ENCODE measurements at regions not wholly inside any gene's neighbourhood (a gene's known extent, or its start where the extent isn't known, plus 50 kb on each side); places are given as distances from the start of the nearest gene placed in this dataset.

DNA sequence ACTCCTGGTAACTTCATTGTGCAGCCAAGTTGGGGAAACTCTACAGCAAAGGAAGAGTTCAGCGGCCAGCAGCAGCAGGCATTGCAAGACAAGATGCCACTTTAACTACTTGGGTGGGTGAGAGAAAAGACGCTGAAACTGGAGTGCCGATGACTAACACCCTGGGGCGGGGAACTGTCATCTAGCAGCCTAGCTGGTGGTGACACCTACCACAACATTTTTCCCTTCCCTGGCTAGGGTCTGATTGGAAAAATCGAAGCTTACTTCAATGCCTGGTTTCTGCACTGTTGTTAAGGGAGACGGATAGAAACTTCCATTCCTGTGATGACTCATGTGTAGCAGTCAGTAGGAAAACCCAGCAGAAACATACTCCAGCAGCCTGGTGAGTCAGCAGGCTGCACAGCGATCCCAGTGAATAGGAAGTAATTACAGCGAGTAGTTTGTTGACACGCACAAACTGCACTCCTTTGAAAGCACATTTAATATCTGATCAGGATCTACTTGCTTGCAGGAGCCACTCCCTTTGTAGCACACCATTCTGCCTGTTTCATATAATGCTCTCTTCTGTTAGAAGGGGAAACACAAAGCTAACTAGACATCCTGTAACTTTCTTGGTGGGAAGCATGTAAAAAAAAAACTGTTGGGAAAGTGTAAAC lies 62.1 kb upstream of the MAPRE2 start:
- no peak for DNase-seq

DNA sequence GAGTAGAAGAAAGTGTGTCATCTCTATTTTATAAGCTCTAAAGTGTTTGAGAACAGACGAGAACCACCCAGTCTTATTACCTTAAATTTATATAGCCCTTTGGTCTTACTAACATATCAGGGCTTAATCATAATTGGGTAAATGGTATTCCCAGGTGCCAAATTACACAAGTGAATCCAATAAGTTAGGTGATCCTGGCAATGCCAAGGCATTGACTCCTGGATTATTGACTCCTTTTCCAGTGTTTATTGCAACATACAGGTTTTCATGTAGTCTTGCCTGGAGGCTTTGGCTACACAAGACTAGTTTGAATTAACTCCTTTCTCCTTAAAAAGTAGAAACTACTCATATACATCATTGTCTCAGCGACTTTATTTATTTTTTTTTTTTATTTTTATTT lies 59.7 kb upstream of the MAPRE2 start:
- DNase-seq: no peak

DNA sequence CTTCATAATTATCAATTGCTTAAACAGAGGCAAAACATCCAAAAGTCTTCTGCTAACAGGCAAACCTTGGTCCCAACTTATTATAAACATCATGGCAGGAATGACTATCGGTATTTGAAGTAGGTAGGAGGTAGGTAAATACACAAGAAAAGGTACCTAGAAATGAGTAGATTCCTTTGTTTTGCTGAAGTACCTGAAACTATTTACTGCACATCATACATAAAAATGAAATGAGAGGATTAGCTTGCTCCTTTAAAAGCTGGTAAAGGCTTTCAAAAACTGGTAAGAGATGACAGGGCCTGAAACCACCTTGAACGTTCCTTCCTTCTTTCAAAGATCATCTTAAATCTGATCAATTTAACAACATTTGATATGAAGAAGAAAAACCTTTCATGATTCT lies 55.2 kb upstream of the MAPRE2 start:
- DNase-seq: no peak

DNA sequence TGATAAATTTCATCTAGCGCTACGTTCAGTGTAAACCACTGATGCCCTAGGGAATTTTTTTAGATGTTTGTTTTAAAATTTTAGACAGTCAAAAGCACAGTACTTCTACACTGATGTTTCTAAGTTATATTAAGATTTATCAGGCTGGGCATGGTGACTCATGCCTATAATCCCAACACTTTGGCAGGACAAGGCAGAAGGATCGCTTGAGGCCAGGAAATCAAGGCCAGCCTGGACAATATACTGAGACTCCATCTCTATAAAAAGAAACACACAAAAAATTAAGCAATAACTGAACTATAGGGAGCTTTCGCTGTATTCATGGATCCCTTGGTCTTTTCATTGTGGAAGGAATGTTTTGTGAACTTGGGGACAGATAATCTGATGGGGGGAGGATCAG lies 50.6 kb upstream of the MAPRE2 start:
- DNase-seq: no peak

DNA sequence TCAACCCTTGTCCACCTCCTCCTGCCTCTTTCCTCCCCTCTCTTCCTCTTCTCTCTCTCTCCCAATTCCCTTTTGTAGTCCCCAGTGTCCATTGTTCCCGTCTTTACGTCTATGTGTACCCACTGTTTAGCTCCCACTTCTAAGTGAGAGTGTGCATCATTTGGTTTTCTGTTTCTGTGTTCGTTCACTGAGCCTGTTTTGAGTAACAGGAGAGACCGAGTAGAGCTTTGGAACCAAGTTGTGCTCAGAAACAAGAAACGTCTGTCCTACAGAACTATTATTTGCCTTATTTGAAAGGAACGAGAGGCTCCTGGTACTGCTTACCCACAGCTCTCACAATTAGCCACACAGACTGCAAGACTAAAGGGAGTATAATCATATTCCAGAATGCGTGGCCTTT lies 50.1 kb upstream of the MAPRE2 start:
- no peak for DNase-seq

Data from NCI-H187 (cell line).